ENCODE measurements at regions not wholly inside any gene's neighbourhood (a gene's known extent, or its start where the extent isn't known, plus 50 kb on each side); places are given as distances from the start of the nearest gene placed in this dataset.
A peak's percentile ranks its signal among the peaks of the same experiment; 100 is the strongest.

DNA sequence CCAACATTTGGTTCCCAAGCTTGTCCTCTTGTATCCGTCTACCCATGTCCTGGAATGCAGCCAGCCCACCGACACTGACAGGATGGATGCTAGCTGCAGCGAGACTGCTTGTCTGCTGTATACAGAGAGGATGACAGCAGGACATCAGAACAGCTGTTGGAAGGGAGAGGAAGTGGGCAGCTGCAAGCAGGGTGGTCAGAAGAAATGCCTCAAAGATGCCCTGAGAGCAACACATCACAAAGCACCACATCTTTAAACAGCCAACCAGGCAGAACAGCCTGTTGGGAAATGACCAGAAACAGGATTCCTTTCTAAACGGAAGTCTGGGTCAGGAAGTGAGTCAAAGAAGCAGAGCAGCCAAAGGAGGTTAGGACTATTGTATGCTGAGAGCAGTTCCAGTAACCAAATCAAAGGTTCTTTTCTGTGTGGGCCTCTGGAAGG, 219.1 kb downstream of the NDUFS4 start:
- TF ChIP-seq JUN (IDR thresholded peaks at IDR 0.05; ENCODE audit: borderline replicate concordance, insufficient read depth, insufficient read length, low read depth) (peak; percentile 65), POLR2AphosphoS5 (IDR thresholded peaks at IDR 0.05; ENCODE audit: insufficient read depth, low read depth, low read length) (peak; percentile 48), GATA2 (IDR thresholded peaks at IDR 0.05; ENCODE audit: insufficient read depth, insufficient read length, low read depth, low read length) (no peak), FOS (IDR thresholded peaks at IDR 0.05; ENCODE audit: borderline replicate concordance, insufficient read depth, low read length) (peak; percentile 78)
- peaks cover 13% of the 10 kb centered on the region for H3K4me1 ChIP-seq (ENCODE audit: control insufficient read depth, extremely low read depth, insufficient read depth, low read length)
- intact Hi-C loops (cut with micrococcal nuclease) (loop anchor here (1.0 kb wide), 1 partner anchor 48 kb away; no protein-coding TSS in a partner anchor), dilution Hi-C loops (cut with MboI; ENCODE audit: extremely low pct_ligation_motif_present, low sequenced_read_pairs) (no loop called here)
- FAIRE-seq: peak; percentile 97
- H3K9me3 ChIP-seq (replicated peaks; ENCODE audit: control insufficient read depth, insufficient read depth, low read length): no peaks in the 10 kb centered on the region
- no peak overlapping the region for H3K9ac ChIP-seq (replicated peaks; ENCODE audit: extremely low read depth, insufficient read depth, low read length)
- peak overlapping the region in 1 of 3 experiments; percentile 42 for H3K4me3 ChIP-seq (replicated peaks in 1 of 3; ENCODE audit: insufficient read depth in 1 of 3, low read depth in 1 of 3, low read length in 3 of 3)
- H3K36me3 ChIP-seq (ENCODE audit: control insufficient read depth in 2 of 2, extremely low read depth in 1 of 2, insufficient read depth in 2 of 2, low read length in 2 of 2): no peaks in the 10 kb centered on the region
- no TSS peak for BruUV-seq (replicated peaks)
- peak overlapping the region; percentile 44 for H3K27ac ChIP-seq (ENCODE audit: insufficient read depth, low read depth, low read length)
- peak; percentile 67 for DNase-seq (ENCODE audit: low read depth, low spot score)
- ChIA-PET POLR2A (no interaction called here), CTCF (no interaction called here)
- H3K27me3 ChIP-seq (ENCODE audit: control insufficient read depth in 2 of 2, insufficient read depth in 2 of 2, low read length in 2 of 2): no peaks in the 10 kb centered on the region
- H3K79me2 ChIP-seq (ENCODE audit: control insufficient read depth, insufficient read depth, low read length): no peaks in the 10 kb centered on the region
- peak overlapping the region; percentile 95 for H2AFZ ChIP-seq (ENCODE audit: low read depth, low read length)
- no peaks in the 10 kb centered on the region for H3K9me1 ChIP-seq (replicated peaks; ENCODE audit: control insufficient read depth, extremely low read depth, insufficient read depth, low read length)
- peak overlapping the region; percentile 65 for H3K4me2 ChIP-seq (ENCODE audit: insufficient read depth, low read length)
- no peaks in the 10 kb centered on the region for H4K20me1 ChIP-seq (replicated peaks; ENCODE audit: control insufficient read depth, extremely low read depth, insufficient read depth, low read length)

GRCh38 chr5:53782620-53783019, 222.2 kb downstream of the NDUFS4 start:
- TF ChIP-seq, protein P1, sequence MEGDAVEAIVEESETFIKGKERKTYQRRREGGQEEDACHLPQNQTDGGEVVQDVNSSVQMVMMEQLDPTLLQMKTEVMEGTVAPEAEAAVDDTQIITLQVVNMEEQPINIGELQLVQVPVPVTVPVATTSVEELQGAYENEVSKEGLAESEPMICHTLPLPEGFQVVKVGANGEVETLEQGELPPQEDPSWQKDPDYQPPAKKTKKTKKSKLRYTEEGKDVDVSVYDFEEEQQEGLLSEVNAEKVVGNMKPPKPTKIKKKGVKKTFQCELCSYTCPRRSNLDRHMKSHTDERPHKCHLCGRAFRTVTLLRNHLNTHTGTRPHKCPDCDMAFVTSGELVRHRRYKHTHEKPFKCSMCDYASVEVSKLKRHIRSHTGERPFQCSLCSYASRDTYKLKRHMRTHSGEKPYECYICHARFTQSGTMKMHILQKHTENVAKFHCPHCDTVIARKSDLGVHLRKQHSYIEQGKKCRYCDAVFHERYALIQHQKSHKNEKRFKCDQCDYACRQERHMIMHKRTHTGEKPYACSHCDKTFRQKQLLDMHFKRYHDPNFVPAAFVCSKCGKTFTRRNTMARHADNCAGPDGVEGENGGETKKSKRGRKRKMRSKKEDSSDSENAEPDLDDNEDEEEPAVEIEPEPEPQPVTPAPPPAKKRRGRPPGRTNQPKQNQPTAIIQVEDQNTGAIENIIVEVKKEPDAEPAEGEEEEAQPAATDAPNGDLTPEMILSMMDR (IDR thresholded peaks at IDR 0.05; ENCODE audit: extremely low read depth in 1 of 2, insufficient read depth in 1 of 2, low read depth in 1 of 2, low read length in 2 of 2): no peak
- TF ChIP-seq MYC (IDR thresholded peaks at IDR 0.05; ENCODE audit: low read depth, low read length): no peak
- TF ChIP-seq GATA2 (IDR thresholded peaks at IDR 0.05; ENCODE audit: insufficient read depth, insufficient read length, low read depth, low read length): no peak
- no peak for TF ChIP-seq JUN (IDR thresholded peaks at IDR 0.05; ENCODE audit: borderline replicate concordance, insufficient read depth, insufficient read length, low read depth)
- TF ChIP-seq, protein P2, sequence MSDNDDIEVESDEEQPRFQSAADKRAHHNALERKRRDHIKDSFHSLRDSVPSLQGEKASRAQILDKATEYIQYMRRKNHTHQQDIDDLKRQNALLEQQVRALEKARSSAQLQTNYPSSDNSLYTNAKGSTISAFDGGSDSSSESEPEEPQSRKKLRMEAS (IDR thresholded peaks at IDR 0.05; ENCODE audit: insufficient read depth, insufficient read length): no peak
- TF ChIP-seq POLR2AphosphoS5 (IDR thresholded peaks at IDR 0.05; ENCODE audit: insufficient read depth, low read depth, low read length): no peak
- no peak for TF ChIP-seq EZH2 (IDR thresholded peaks at IDR 0.05; ENCODE audit: borderline replicate concordance, low read depth, low read length, severe bottlenecking)
- no peak for TF ChIP-seq FOS (IDR thresholded peaks at IDR 0.05; ENCODE audit: borderline replicate concordance, insufficient read depth, low read length)
- intact Hi-C loops (cut with micrococcal nuclease): no loop called here

More at GRCh38 chr5:53782620-53783019, 222.2 kb downstream of the NDUFS4 start:
- BruUV-seq (replicated peaks): no TSS peak
- DNase-seq (ENCODE audit: low read depth, low spot score): no peak
- Histone ChIP-seq H3K79me2 (ENCODE audit: control insufficient read depth, insufficient read depth, low read length) (no peaks in the 10 kb centered on the region), H3K27ac (ENCODE audit: insufficient read depth, low read depth, low read length) (no peak overlapping the region), H3K9me1 (replicated peaks; ENCODE audit: control insufficient read depth, extremely low read depth, insufficient read depth, low read length) (no peaks in the 10 kb centered on the region), H3K4me2 (ENCODE audit: insufficient read depth, low read length) (no peak overlapping the region), H4K20me1 (replicated peaks; ENCODE audit: control insufficient read depth, extremely low read depth, insufficient read depth, low read length) (no peaks in the 10 kb centered on the region), H3K9ac (replicated peaks; ENCODE audit: extremely low read depth, insufficient read depth, low read length) (no peak overlapping the region), H3K4me3 (replicated peaks in 1 of 3; ENCODE audit: insufficient read depth in 1 of 3, low read depth in 1 of 3, low read length in 3 of 3) (no peak overlapping the region), H3K36me3 (ENCODE audit: control insufficient read depth in 2 of 2, extremely low read depth in 1 of 2, insufficient read depth in 2 of 2, low read length in 2 of 2) (no peaks in the 10 kb centered on the region), H2AFZ (ENCODE audit: low read depth, low read length) (no peak overlapping the region), H3K4me1 (ENCODE audit: control insufficient read depth, extremely low read depth, insufficient read depth, low read length) (peaks cover 13% of the 10 kb centered on the region), H3K9me3 (replicated peaks; ENCODE audit: control insufficient read depth, insufficient read depth, low read length) (no peaks in the 10 kb centered on the region), H3K27me3 (ENCODE audit: control insufficient read depth in 2 of 2, insufficient read depth in 2 of 2, low read length in 2 of 2) (peaks cover 0 to 6% of the 10 kb centered on the region in 2 experiments)
- ChIA-PET POLR2A (no interaction called here), CTCF (no interaction called here)
- FAIRE-seq: no peak
- dilution Hi-C loops (cut with MboI; ENCODE audit: extremely low pct_ligation_motif_present, low sequenced_read_pairs): no loop called here
